B cell (primary cell): ENCODE measurements at regions not wholly inside any gene's neighbourhood (a gene's known extent, or its start where the extent isn't known, plus 50 kb on each side); places are given as distances from the start of the nearest gene placed in this dataset.

ENCODE experiments used
- CTCF ChIP-seq: fragments of 200-600 bp; IDR thresholded peaks from one replicate; pipeline ENCODE4 v1.8.0; 2022; ENCODE audit warnings: antibody characterized with exemption, mild to moderate bottlenecking
- EZH2 ChIP-seq: IDR thresholded peaks from 2 replicates; pipeline ENCODE4 v1.6.1; 2012; ENCODE audit warnings: borderline replicate concordance, low read depth, mild to moderate bottlenecking, moderate library complexity, low read length; ENCODE audit not compliant: insufficient read depth, poor library complexity, severe bottlenecking

- TF ChIP-seq CTCF = no peak
- no peak for TF ChIP-seq EZH2
These were observed 95.1 kb downstream of the GLRX3 start for GRCh38 chr10:130231251-130231741.
